ENCODE measurements at regions not wholly inside any gene's neighbourhood (a gene's known extent, or its start where the extent isn't known, plus 50 kb on each side); places are given as distances from the start of the nearest gene placed in this dataset.

DNA sequence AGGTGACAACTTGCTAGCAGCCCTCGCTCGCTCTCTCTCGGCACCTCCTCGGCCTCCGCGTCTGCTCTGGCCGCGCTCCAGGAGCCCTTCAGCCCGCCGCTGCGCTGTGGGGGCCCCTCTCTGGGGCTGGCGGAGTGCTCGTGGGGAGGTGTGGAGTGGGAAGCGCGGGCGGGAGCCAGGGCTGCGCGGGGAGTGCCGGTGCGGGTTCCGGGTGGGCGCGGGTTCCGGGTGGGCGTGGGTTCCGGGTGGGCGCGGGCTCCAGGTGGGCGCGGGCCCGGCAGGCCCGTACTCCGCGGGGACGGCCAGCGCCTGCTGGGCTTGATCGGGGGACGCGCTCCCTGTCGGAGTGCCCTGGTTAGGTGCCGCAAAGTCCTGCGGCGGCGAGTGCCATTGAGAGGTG lies 384.3 kb downstream of the GPM6A start:
- DNase-seq (ENCODE audit: low read depth in 2 of 3, low spot score in 2 of 3) = no peak

DNA sequence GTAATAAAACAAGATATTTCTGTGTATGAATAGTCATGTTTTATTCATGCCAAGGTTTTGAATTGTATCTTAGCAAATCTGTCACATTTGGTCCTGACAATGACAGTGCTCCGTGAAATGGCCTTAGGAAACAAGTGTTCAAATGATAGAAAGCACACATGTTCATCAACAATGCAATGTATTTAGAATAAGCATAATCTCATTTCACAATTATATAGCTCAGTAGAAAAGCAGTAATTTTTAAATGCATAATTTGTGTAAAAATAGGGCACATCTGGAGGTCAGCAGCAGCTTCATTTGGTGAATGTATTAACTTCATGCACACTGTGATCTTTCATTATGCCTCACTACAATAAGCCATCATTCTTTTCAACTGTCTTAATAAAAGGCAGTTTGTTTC lies 380.4 kb downstream of the GPM6A start:
- DNase-seq (ENCODE audit: low read depth in 2 of 3, low spot score in 2 of 3) = no peak

- DNase-seq (ENCODE audit: low read depth in 2 of 3, low spot score in 2 of 3) = peak in 2 of 3 donors; percentile 88 to 97
Observed at GRCh38 chr4:175435381-175435783, 376.7 kb downstream of the GPM6A start.

GRCh38 chr4:175436196-175436595 lies 375.9 kb downstream of the GPM6A start:
- DNase-seq (ENCODE audit: low read depth in 2 of 3, low spot score in 2 of 3) = peak in 1 of 3 donors; percentile 38

DNA sequence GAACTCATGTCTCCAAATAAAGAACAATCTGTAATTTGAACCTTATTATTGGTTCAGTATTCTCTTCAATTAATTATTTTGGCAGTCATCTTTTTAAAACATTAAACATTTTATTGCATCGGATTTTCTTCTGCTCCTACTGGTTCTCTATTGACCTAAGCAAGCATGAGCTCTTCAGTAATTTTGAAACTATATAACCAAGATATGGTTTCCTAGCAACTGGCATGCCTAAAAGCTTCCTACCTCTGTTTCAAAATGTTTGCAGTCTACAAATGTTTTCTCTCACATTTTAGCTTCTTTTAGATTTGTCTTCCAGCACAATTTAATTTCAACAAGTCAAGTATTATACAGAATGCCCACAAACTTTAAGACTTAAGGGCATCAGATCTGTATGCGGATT lies 371.3 kb downstream of the GPM6A start:
- DNase-seq (ENCODE audit: low read depth in 2 of 3, low spot score in 2 of 3) = no peak

GRCh38 chr4:175441256-175441655 lies 370.8 kb downstream of the GPM6A start:
- no peak for DNase-seq (ENCODE audit: low read depth in 2 of 3, low spot score in 2 of 3)

- DNase-seq (ENCODE audit: low read depth in 2 of 3, low spot score in 2 of 3) = peak in 1 of 3 donors; percentile 29
Observed at GRCh38 chr4:175443547-175443946, 368.5 kb downstream of the GPM6A start.

DNA sequence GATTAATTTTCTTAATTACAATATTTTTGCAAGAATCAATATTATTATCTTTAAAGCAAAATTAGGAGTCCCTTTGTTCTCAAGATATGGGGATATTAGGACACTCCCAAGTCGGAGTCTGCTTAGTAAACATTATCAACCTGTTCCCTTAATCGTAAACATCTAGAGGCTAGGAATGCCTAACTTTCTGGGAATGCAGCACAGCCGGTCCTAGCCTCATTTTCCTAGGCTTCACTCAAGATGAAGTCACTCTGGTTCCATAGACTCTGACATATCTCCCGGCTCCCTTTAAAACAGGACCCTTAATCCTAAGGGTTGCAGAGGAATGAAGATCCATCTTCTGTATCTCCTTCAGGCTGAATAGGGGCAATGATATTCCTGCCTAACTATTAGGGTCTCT lies 367.6 kb downstream of the GPM6A start:
- DNase-seq (ENCODE audit: low read depth in 2 of 3, low spot score in 2 of 3) = no peak

GRCh38 chr4:175447016-175447415 lies 365.0 kb downstream of the GPM6A start:
- DNase-seq (ENCODE audit: low read depth in 2 of 3, low spot score in 2 of 3) = no peak

DNA sequence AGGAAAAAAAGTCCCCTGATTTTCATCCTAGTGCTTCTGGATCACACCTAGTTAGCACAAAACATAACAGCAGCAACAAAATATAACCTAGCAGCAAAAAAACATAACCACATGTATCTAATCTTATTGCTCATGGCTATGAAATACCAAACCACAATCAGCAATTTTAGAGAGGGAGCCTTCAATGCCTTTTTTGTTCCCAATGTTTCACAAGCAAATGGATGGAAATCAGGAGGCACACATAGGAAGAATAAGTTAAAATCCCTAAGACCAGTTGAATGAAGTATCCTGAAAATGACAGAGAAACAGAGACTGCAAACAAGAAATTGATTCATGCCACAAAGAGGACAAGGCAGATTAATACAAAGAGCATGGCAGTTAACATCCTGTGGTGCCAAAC lies 361.6 kb downstream of the GPM6A start:
- no peak for DNase-seq (ENCODE audit: low read depth in 2 of 3, low spot score in 2 of 3)

DNA sequence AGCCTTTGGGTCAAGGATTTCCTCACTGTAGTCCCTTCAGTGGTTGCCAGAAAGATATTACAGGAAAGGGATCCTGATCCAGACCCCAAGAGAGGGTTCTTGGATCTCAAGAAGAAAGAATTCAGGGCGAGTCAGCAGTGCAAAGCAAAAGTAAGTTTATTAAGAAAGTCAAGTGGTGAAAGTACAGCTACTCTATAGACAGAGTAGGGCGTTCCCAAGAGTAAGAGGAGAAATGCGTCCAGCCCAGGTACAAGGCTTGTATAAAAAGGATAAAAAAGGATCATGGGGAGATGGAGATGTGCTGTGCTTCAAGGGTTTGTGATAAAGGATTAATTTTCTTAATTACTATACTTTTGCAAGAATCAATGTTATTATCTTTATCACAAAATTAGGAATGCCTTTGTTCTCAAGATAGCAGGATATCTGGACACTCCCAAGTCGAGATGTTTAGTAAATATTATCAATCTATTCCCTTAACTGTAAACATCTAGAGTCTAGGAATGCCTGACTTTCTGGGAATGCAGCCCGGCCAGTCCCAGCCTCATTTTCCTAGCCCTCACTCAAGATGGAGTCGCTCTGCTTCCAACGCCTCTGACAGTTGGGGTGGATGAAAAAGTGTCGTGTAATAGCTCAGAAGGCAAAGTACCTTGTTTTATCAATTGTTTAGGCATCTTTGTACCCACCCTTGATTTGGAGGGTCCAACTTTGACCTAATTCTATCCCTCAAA lies 360.7 kb downstream of the GPM6A start:
- no peak for DNase-seq (ENCODE audit: low read depth in 2 of 3, low spot score in 2 of 3)

DNA sequence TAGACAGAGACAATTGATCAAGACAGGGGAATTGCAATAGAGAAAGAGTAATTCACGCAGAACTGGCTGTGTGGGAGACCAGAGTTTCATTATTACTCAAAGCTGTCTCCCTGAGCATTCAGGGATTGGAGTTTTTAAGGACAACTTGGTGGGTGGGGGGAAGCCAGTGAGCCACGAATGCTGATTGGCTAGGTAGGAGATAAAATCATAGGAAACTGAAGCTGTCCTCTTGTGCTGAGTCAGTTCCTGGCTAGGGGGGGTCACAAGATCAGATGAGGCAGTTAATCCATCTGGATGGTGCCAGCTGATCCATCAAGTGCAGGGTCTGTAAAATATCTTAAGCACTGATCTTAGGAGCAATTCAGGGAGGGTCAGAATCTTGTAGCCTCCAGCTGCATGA lies 358.6 kb downstream of the GPM6A start:
- no peak for DNase-seq (ENCODE audit: low read depth in 2 of 3, low spot score in 2 of 3)

GRCh38 chr4:175456131-175456530 lies 355.9 kb downstream of the GPM6A start:
- no peak for DNase-seq (ENCODE audit: low read depth in 2 of 3, low spot score in 2 of 3)

- no peak for DNase-seq (ENCODE audit: low read depth in 2 of 3, low spot score in 2 of 3)
Observed at GRCh38 chr4:175457956-175458355, 354.1 kb downstream of the GPM6A start.

DNA sequence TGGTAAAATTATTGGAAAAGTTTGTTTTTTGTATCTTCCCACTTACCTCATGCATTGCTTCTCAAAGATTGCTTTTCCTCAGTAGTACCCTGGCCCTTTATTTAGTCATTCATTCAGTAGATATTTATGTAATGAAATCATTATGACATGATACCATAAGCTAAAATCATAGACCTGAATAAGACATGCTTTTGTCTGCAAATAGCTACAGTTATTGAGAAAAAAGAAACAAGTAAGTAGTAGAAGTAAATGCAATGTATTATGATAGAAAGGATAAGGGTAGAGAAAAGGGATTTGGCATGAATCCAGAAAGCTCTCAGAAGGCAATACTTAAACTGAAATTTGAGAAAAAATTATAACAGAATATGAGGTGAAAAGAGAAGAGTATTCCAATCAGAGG lies 352.5 kb downstream of the GPM6A start:
- DNase-seq (ENCODE audit: low read depth in 2 of 3, low spot score in 2 of 3) = no peak

GRCh38 chr4:175460414-175460813 lies 351.6 kb downstream of the GPM6A start:
- DNase-seq (ENCODE audit: low read depth in 2 of 3, low spot score in 2 of 3) = no peak

DNA sequence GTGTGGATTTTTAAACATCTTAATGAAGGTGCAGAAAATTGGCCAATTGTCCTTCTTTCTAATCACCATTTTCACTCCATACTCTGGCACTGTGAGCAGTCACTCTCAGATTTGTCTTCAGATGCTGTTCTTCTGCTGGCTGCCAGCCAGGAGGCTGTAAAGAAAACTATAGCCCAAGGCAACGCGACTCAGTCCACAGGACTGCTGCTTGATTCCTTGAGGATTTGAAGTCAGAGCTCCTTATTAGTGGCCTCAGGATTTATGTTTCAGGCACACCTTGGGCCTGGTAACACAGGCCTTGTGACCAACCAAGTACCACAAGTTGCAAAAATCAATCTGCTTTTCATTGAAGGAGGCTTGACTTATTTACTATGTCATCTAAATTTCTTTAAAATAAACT lies 342.6 kb downstream of the GPM6A start:
- no peak for DNase-seq (ENCODE audit: low read depth in 2 of 3, low spot score in 2 of 3)

DNA sequence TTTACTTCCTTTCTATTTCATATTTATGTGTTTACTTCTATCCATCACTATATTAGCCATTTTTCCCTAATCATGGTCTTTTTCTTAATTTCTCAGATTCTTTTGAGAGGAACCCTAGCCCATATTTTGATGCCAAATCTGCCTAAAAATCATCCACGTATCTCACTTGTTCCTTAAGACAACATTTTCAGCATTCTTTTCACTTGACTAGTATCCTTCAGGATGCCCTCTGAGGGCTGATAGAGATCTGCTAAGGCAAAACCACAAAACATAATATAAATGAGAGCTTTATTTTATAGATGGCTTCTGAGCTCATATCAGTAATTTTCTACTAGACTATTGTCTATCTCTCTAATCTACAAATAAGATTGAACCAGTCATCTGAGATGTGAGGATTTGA lies 341.9 kb downstream of the GPM6A start:
- no peak for DNase-seq (ENCODE audit: low read depth in 2 of 3, low spot score in 2 of 3)

DNA sequence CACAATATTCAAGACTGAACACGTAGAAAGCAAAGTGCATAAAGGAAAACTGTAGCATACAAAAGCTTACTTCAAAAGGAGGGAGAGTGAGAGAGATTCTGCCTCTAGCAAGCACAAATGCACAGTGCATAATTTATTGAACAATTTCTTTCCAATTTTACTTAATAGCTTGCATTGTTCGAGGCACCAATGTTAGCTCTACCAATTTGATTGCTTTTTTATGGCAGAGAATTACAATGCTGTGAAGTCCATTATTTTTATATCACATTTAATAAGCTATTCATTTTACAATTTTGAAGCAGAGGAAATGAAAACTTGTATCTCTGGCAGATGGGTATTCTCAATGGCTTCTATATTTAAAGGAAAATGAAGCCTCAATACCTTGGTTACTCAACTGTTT lies 331.7 kb downstream of the GPM6A start:
- DNase-seq (ENCODE audit: low read depth in 2 of 3, low spot score in 2 of 3) = no peak

GRCh38 chr4:175499735-175500352 lies 312.2 kb downstream of the GPM6A start:
- no peak for DNase-seq (ENCODE audit: low read depth in 2 of 3, low spot score in 2 of 3)

GRCh38 chr4:175504318-175504717 lies 307.7 kb downstream of the GPM6A start:
- DNase-seq (ENCODE audit: low read depth in 2 of 3, low spot score in 2 of 3) = no peak

DNA sequence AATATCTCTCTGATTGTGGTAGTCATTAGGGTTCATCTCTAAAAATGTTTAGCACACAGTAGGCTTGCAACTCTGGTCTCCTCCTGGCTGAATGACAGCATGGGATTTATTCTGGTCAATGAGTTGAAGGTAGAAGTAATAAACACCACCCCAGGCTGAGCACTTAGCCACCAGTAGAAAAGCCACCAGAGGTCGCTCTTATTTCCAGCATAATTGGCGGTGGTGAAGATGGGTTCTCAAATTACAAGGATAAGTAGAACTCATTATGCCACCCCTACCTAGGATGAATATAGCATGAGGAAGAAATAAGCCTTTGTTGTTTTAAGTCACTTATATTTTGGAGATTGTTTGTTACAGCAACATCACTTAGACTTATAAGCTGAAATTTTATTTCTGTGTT lies 302.7 kb downstream of the GPM6A start:
- DNase-seq (ENCODE audit: low read depth in 2 of 3, low spot score in 2 of 3) = no peak

- DNase-seq (ENCODE audit: low read depth in 2 of 3, low spot score in 2 of 3) = no peak
Observed at GRCh38 chr4:175511861-175512260, 300.2 kb downstream of the GPM6A start.
